Hepatocyte (in vitro differentiated cells): ENCODE measurements at regions not wholly inside any gene's neighbourhood (a gene's known extent, or its start where the extent isn't known, plus 50 kb on each side); places are given as distances from the start of the nearest gene placed in this dataset.
A peak's percentile ranks its signal among the peaks of the same experiment; 100 is the strongest.

ENCODE experiments used
- DNase-seq: peaks from one replicate; pipeline ENCODE4 v3.0.0-alpha.2; 2016; ENCODE audit warnings: low spot score
- H2AFZ ChIP-seq: fragments of 200-600 bp; sonication (generic); 2 replicates; pipeline ENCODE4 v1.6.0; 2016; ENCODE audit warnings: antibody characterized with exemption, mild to moderate bottlenecking
- H3K27ac ChIP-seq: fragments of 200-600 bp; sonication (generic); 2 replicates; pipeline ENCODE4 v1.5.1; 2016; ENCODE audit warnings: mild to moderate bottlenecking
- H3K27me3 ChIP-seq: fragments of 200-600 bp; sonication (generic); 2 replicates; pipeline ENCODE4 v1.6.1; 2016
- H3K36me3 ChIP-seq: fragments of 200-600 bp; sonication (generic); replicated peaks from 2 replicates; pipeline ENCODE4 v1.5.1; 2016; ENCODE audit warnings: low read depth; ENCODE audit not compliant: insufficient read depth
- H3K4me1 ChIP-seq: fragments of 200-600 bp; sonication (generic); 2 replicates; pipeline ENCODE4 v1.5.1; 2016; ENCODE audit warnings: mild to moderate bottlenecking, moderate library complexity; ENCODE audit not compliant: insufficient read depth
- H3K4me2 ChIP-seq: fragments of 200-600 bp; sonication (generic); 2 replicates; pipeline ENCODE4 v1.6.0; 2016
- H3K4me3 ChIP-seq: fragments of 200-600 bp; sonication (generic); 2 replicates; pipeline ENCODE4 v1.5.1; 2016; ENCODE audit warnings: mild to moderate bottlenecking
- H3K79me2 ChIP-seq: fragments of 200-600 bp; sonication (generic); 2 replicates; pipeline ENCODE4 v1.6.0; 2017; ENCODE audit warnings: mild to moderate bottlenecking
- H3K9me2 ChIP-seq: fragments of 200-600 bp; sonication (generic); replicated peaks from 2 replicates; pipeline ENCODE4 v1.6.0; 2017; ENCODE audit warnings: mild to moderate bottlenecking; ENCODE audit not compliant: insufficient read depth
- H3K9me3 ChIP-seq: fragments of 200-600 bp; sonication (generic); 2 replicates; pipeline ENCODE4 v1.5.1; 2016; ENCODE audit warnings: low read depth, mild to moderate bottlenecking
- H4K20me1 ChIP-seq: fragments of 200-600 bp; sonication (generic); 2 replicates; pipeline ENCODE4 v1.6.0; 2016; ENCODE audit warnings: mild to moderate bottlenecking; ENCODE audit not compliant: insufficient read depth, poor library complexity, severe bottlenecking
- EZH2 ChIP-seq: fragments of 200-600 bp; sonication (generic); IDR thresholded peaks from 2 replicates; pipeline ENCODE4 v1.6.1; 2016; ENCODE audit warnings: antibody characterized with exemption, mild to moderate bottlenecking, borderline replicate concordance
- EZH2phosphoT487 ChIP-seq: fragments of 200-600 bp; sonication (generic); IDR thresholded peaks from one replicate; pipeline ENCODE4 v1.6.1; 2018; ENCODE audit warnings: antibody characterized with exemption, mild to moderate bottlenecking, low read depth, moderate library complexity; ENCODE audit not compliant: unreplicated experiment, severe bottlenecking
- WGBS: methylation state at CpG from one replicate; pipeline ENCODE4 v1.1.6; 2016; ENCODE audit warnings: low lambda C conversion rate; ENCODE audit errors: missing lambda C conversion rate; 5-methylcytosine and 5-hydroxymethylcytosine counted together
- TF ChIP-seq, protein P1 (sequence below): fragments of 200-600 bp; sonication (generic); IDR thresholded peaks from 2 replicates; pipeline ENCODE4 v1.5.1; 2016; ENCODE audit warnings: antibody characterized with exemption, mild to moderate bottlenecking; ENCODE audit not compliant: poor library complexity

DNA sequence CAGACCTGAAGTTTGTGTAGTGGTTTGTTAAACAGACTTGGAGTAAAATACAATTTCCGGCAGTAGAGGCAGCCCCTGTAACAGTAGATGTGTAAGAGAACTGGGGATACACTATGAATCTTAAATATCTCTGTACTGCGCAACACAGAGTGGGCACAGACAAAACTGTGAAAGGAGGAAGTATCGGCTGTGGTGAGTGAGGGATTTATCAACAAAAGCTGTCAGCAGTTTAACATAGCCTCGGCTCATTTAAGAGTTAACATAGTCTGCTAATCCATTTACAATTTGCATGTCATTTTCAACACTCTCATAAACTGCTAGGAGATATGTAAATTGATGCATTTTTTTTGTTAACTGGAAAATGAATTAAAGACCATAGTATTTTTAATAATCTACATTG lies 225.2 kb downstream of the ZWINT start:
- Histone ChIP-seq H3K9me3 (no peaks in the 10 kb centered on the region), H3K9me2 (no peaks in the 10 kb centered on the region), H3K36me3 (no peaks in the 10 kb centered on the region), H3K27me3 (no peaks in the 10 kb centered on the region), H4K20me1 (no peaks in the 10 kb centered on the region), H3K4me2 (no peak overlapping the region), H3K27ac (no peak overlapping the region), H3K4me3 (no peak overlapping the region), H2AFZ (no peak overlapping the region), H3K79me2 (no peaks in the 10 kb centered on the region), H3K4me1 (no peaks in the 10 kb centered on the region)
- TF ChIP-seq, protein P1, sequence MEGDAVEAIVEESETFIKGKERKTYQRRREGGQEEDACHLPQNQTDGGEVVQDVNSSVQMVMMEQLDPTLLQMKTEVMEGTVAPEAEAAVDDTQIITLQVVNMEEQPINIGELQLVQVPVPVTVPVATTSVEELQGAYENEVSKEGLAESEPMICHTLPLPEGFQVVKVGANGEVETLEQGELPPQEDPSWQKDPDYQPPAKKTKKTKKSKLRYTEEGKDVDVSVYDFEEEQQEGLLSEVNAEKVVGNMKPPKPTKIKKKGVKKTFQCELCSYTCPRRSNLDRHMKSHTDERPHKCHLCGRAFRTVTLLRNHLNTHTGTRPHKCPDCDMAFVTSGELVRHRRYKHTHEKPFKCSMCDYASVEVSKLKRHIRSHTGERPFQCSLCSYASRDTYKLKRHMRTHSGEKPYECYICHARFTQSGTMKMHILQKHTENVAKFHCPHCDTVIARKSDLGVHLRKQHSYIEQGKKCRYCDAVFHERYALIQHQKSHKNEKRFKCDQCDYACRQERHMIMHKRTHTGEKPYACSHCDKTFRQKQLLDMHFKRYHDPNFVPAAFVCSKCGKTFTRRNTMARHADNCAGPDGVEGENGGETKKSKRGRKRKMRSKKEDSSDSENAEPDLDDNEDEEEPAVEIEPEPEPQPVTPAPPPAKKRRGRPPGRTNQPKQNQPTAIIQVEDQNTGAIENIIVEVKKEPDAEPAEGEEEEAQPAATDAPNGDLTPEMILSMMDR: no peak
- TF ChIP-seq EZH2phosphoT487: no peak
- TF ChIP-seq EZH2: no peak
- DNase-seq: no peak
- whole genome bisulfite sequencing: 75% methylated on average over 4 of the region's 4 CpGs

DNA sequence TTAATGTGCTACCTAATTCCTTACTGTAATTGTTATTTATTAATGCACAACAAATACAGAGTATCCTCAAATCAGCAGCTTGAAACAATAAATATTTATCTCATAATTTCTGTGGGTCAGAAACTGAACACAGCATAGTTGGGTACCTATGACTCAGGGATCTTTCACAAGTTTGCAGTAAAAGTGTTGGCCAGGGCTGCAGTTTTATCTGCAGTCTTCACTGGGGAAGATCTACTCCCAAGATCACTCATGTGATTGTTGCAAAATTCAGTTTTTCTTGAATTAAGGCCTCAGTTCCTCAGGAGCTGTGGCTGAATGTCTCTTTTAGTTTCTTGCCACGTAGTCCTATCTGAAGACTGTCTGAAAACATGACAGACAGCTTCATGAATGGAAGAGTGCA lies 237.8 kb downstream of the ZWINT start:
- H3K36me3 ChIP-seq: no peaks in the 10 kb centered on the region
- no peaks in the 10 kb centered on the region for H4K20me1 ChIP-seq
- no peak overlapping the region for H2AFZ ChIP-seq
- H3K27ac ChIP-seq: no peak overlapping the region
- no peak overlapping the region for H3K4me3 ChIP-seq
- 93% methylated on average over 1 of the region's 1 CpG for WGBS
- no peaks in the 10 kb centered on the region for H3K79me2 ChIP-seq
- H3K9me2 ChIP-seq: no peaks in the 10 kb centered on the region
- H3K27me3 ChIP-seq: no peaks in the 10 kb centered on the region
- H3K4me2 ChIP-seq: no peak overlapping the region
- TF ChIP-seq EZH2 (no peak), EZH2phosphoT487 (no peak)
- TF ChIP-seq, protein P1: no peak
- no peaks in the 10 kb centered on the region for H3K4me1 ChIP-seq
- no peak for DNase-seq
- H3K9me3 ChIP-seq: no peaks in the 10 kb centered on the region

DNA sequence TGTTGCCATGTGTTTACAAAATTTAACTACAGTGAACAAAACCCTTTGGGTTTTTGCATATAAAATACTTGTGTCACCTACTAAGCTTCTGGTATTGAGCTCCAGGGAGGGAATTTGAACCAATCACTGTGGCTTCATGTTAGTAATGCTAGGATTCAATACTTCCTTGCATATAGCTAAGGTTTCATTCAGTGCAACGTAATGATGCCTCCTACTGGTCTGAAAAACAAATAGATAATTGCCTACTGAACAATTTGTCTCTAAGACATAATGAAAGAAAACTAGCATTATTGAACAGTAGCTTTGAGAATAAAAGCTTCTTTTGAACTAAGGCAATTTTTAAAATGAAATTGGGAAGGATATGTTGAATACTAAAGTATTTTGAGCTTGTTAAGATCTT lies 244.4 kb downstream of the ZWINT start:
- DNase-seq: peak; percentile 9
- no peak for TF ChIP-seq EZH2
- TF ChIP-seq, protein P1: peak; percentile 47
- no peak for TF ChIP-seq EZH2phosphoT487
- Histone ChIP-seq H3K9me3 (no peaks in the 10 kb centered on the region), H3K27me3 (no peaks in the 10 kb centered on the region), H3K9me2 (no peaks in the 10 kb centered on the region), H3K4me2 (no peak overlapping the region), H3K4me1 (no peaks in the 10 kb centered on the region), H3K36me3 (no peaks in the 10 kb centered on the region), H3K79me2 (no peaks in the 10 kb centered on the region), H2AFZ (no peak overlapping the region), H3K4me3 (no peak overlapping the region), H3K27ac (no peak overlapping the region), H4K20me1 (no peaks in the 10 kb centered on the region)
- 13% methylated on average over 1 of the region's 1 CpG for WGBS

DNA sequence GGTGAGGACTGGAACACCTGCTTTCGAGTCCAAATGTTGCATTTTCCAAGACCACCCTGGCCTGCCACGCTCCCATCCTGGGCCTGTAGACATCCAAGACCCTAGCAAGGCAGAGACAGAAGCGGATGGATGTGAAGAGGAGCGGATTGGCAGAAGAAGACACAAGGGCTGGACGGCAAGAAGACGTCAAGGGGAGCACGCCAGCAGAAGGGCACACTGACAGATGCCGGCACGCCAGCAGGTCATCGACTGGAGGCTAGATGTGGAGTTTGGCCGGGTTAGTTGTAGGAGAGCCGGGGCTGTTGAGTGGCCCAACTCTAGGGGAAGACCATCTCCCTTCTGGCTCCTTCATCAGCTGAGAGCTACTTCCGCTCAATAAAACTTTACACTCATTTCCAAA lies 251.6 kb downstream of the ZWINT start:
- H3K9me2 ChIP-seq: no peaks in the 10 kb centered on the region
- H3K27me3 ChIP-seq: no peaks in the 10 kb centered on the region
- H4K20me1 ChIP-seq: no peaks in the 10 kb centered on the region
- no peaks in the 10 kb centered on the region for H3K4me1 ChIP-seq
- 95% methylated on average over 13 of the region's 13 CpGs for WGBS
- H2AFZ ChIP-seq: no peak overlapping the region
- no peaks in the 10 kb centered on the region for H3K36me3 ChIP-seq
- no peaks in the 10 kb centered on the region for H3K79me2 ChIP-seq
- DNase-seq: no peak
- no peak overlapping the region for H3K4me3 ChIP-seq
- H3K4me2 ChIP-seq: no peak overlapping the region
- no peak for TF ChIP-seq EZH2
- TF ChIP-seq, protein P1: no peak
- no peak for TF ChIP-seq EZH2phosphoT487
- H3K9me3 ChIP-seq: no peaks in the 10 kb centered on the region
- H3K27ac ChIP-seq: no peak overlapping the region
